Occipital lobe (tissue), 1 donor: ENCODE measurements at regions not wholly inside any gene's neighbourhood (a gene's known extent, or its start where the extent isn't known, plus 50 kb on each side); places are given as distances from the start of the nearest gene placed in this dataset.

Experiments
- DNase-seq: peaks from one replicate; lab custom pipeline; 2025; lab: John Stamatoyannopoulos, UW

DNA sequence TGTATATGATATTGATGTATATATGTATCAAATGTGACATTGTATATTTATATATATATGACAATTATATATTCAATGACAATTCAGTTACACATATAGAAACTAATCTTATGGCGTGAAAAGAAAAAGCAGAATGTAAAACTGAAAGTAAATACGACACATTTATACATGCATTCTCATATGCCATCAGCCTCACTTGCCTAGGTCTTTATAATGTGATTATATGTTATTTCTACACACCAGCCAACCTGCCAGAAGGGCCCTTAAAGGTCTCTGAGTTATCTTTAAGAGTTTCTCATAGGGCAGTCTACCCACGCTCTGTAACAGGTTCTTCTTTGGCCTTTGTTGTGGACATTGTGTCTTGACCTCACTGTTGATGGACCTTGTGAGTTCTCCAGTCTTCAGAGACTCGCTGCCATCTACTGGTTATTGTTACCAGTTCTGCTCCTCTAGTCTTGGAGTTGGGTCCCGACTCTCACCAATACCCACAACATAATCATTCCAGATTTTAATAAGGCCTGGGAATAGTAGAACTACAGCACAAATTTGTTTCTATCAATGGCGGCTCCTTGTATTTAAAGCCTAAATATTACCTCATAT, 371.5 kb upstream of the GOLIM4 start:
- DNase-seq: no peak

GRCh38 chr3:168461793-168462192, 366.1 kb upstream of the GOLIM4 start:
- DNase-seq: no peak

DNA sequence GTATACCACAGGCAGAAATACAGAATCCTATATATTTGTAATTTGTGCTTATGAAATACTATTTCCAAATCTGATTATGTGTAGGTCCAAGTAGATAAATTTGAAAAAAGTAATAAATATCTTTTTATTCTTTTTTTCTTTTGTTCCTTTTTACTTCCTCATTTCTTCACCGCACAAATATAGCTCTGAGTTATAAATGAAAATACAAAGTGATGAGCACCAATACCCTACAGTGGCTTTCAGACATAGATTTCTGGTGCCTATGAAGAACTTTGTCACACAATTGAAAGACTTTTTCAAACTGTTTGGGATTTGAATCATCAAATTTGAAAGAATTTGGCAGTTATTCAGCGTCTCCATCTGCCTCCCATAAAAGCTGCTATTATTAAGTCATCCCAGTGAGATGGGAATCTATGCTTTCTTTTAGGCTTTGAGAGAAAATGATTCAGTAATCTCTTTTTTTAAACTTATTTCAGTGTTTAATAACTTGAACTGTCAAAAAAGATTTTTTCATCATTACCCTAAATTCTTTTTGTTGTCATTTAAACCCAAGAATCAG, 363.6 kb upstream of the GOLIM4 start:
- no peak for DNase-seq

GRCh38 chr3:168457954-168458539, 362.3 kb upstream of the GOLIM4 start:
- no peak for DNase-seq

DNA sequence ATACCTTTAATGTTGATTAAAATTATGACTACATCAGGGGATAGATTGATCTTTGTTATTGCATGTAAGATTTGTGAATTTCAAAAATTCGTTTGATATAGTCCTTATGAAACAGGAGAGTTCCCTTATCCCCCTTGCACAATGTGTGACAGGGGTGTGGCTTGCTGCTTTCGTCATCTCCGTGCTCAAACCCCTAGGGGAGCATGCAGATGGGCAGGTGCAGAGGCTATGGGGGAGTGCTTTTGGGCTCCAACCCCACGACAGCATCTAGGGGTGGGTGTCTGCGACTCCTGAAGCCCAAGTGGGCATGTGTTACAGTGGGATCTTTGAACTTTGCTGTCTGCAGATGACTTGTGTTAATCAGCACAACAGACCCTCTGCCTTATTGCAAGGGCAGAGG, 360.1 kb upstream of the GOLIM4 start:
- DNase-seq: no peak

DNA sequence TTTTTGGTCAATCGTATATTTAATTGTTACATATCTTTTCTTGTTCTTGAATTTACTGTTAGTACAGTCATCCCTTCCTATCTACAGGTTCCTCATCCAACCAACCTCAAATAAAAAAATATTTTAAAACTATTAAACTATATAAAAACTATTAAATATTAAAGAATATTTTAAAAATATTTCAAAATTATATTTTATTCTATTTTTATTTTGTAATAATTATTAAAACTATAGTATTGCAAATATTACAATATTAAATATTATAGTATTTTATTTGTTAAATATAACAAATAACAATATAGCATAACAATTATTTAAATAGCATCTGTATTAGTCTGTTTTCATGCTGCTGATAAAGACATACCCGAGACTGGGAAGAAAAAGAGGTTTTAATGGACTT, 357.9 kb upstream of the GOLIM4 start:
- no peak for DNase-seq

- no peak for DNase-seq
These were observed 348.2 kb upstream of the GOLIM4 start for GRCh38 chr3:168443965-168444364.

- no peak for DNase-seq
These were observed 346.8 kb upstream of the GOLIM4 start for GRCh38 chr3:168442502-168442901.

GRCh38 chr3:168436245-168436724, 340.6 kb upstream of the GOLIM4 start:
- no peak for DNase-seq

DNA sequence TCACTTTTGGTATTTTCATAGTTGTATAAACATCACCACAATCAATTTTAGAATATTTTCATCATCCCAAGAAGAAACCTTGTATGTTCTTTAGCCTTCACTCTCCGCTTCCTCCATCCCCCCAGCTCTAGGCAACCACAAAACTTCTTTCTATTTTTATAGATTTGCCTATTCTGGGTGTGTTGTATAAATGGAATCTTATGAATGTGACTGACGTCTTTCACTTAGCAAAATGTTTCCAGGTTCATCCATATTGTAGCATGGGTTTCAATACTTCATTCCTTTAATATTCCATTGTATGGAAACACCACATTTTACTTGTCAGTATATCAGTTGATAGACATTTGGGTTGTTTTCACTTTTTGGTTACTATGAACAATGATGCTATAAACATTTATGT, 335.8 kb upstream of the GOLIM4 start:
- DNase-seq: no peak

GRCh38 chr3:168427835-168428475, 332.2 kb upstream of the GOLIM4 start:
- DNase-seq: no peak

DNA sequence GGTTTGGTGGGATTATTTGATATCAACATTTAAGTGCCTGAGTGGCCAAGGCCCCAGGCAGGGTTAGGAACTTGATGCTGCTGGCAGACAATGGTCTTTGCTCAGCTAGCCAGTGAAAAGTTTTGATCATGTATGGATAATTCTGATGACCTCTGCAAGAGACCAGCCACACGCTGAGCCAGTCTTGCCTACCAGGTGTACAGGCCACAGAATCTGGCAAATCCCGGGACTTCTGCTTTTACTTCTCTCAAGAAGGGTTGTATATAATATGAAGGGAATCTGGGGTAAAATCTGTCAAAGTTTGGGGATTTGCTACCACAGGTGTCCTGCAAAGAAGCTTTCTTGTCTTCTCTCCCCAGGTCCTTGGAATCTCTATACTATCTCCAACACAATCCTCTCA, 331.4 kb upstream of the GOLIM4 start:
- no peak for DNase-seq

DNA sequence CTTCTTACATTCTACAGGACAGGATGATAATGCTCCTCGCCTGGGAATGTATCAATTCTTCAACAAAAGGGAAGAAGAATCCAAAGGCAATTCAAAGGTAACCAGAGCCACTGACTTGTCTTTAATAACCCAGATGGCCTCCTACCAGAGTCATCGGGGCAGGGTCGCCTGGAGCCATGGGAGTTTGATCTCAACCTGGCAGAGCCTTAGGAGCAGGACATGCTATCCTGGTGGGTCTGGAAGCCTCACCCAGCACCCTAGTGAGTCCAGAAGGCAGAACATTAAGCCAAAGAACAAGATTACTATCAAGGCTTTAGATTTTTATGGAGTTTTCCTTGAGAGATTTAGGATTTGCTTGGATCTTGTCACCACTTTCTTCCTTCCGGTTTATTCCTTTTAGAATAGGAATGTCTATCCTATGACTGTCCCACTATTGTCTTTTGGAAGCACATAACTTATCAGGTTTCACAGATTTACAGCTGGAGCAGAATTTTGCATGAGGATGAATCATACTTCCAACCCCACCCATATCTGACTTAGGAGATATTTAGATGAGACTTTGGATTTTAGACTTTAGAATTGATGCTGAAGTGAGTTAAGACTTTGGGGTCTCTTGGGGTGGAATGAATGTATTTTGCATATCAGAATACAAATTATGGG, 330.3 kb upstream of the GOLIM4 start:
- DNase-seq: no peak

- no peak for DNase-seq
These were observed 328.5 kb upstream of the GOLIM4 start for GRCh38 chr3:168424059-168424734.

DNA sequence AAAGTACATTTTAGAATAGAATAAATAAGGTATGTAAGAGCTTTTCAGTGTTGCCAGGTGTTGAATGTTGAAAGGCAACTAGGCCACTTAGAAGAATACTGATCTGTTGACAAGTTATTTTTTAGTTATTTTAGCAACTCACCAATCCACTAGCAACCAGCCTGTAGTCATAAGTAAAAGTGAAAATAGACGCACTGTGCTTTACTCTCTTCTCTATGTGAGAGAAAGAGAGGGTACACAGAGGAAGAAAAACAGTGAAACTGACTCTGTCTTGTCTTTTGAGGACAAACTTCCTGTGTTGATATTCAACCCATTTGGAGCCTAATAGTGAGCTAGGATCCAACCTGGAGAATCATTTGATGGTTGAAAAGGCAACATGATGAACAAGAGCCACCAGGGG, 327.1 kb upstream of the GOLIM4 start:
- no peak for DNase-seq

DNA sequence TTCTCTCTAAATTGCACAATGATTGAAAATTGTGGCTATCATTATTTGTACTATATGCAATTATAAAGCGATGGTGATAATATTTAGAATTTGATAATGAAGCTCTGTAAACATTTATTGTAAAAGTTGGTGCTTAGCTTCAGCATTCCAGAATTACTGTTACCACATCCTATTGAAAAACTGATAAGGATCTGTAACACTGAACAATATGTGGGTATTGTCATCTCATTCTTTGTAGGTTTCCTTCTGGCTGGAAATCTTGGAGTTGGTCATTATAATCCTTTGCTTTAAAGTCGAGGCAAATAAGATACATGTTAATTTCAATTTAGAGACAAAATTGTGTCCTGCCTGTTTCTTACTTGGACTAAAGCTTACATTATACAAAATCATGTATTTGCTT, 323.4 kb upstream of the GOLIM4 start:
- DNase-seq: no peak

DNA sequence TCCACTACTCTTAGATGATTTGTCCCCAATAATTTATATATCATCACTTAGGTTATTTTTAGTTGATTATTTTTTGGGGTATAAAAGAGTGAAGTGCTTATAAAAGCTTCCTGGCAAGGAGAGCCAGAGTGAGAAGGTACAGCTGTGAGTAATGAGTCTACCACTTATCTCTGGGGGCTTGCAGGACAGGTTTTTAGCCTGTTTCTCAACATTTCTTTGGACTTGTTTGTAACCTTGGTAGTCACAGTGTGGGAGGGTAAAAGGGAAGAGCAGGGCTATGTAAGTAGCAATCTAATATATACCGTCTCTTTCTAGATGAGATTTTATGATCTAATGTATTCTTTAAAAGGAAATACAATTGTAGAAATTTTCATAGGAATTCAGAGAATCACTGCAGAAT, 321.3 kb upstream of the GOLIM4 start:
- DNase-seq: no peak

- no peak for DNase-seq
These were observed 320.7 kb upstream of the GOLIM4 start for GRCh38 chr3:168416446-168416845.

- DNase-seq: no peak
These were observed 318.4 kb upstream of the GOLIM4 start for GRCh38 chr3:168414149-168414548.

DNA sequence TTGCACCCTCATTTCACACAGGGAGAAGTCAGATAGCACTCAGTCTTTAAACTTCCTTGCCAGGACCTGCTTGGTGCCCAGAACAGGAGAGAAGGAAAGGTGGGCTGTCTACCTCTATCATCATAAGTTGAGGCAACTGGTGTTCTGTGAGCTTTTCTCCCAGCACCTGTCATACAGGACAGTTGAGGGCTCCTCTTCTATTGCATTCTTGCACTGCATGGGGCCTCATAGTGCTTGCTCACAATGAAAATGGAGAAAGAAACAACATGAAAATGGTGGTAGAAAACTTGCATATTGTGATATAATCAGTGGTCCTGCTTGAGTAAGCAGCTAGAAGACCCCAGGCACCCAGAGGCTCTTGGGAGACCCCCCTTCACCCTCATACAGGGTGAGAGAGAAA, 311.7 kb upstream of the GOLIM4 start:
- DNase-seq: no peak

- no peak for DNase-seq
These were observed 309.6 kb upstream of the GOLIM4 start for GRCh38 chr3:168405288-168405687.
